Activated T-helper 1 cell treated with anti-CD3 and anti-CD28 coated beads, Interleukin-2, amount 50 U/mL, for 16 hours (primary cell): ENCODE measurements at regions not wholly inside any gene's neighbourhood (a gene's known extent, or its start where the extent isn't known, plus 50 kb on each side); places are given as distances from the start of the nearest gene placed in this dataset.

Source experiments
- DNase-seq, 2 donors: peaks; one replicate each; pipeline ENCODE4 v3.0.0-alpha.2; 2020; ENCODE audit warnings: low read depth in 1 of 2, low spot score in 1 of 2

GRCh38 chr7:130926001-130926691, 192.1 kb upstream of the KLF14 start:
- no peak for DNase-seq

GRCh38 chr7:130927062-130927461, 193.1 kb upstream of the KLF14 start:
- DNase-seq = no peak

- DNase-seq = no peak
These were observed 193.6 kb upstream of the KLF14 start for GRCh38 chr7:130927564-130927963.

GRCh38 chr7:130929896-130930659, 196.1 kb upstream of the KLF14 start:
- DNase-seq = no peak

DNA sequence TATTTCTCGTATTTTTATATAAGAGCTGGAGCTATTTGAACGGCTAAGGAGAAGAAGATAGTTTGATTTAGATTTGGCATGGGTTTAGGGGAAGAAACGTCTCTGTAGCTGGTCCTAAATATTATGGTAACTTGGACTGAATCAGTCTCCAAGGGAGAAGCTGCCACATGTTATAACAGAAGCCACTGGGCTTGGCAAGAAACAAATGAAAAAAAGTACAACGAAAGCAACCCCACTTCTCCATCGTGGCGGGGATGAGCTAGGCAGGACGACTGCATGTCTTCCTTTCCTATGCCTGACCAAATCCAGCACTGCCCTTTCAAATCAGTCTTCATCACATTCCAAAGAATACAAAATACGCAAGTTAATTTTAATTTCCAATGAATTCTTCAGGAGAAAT, 196.7 kb upstream of the KLF14 start:
- DNase-seq = no peak

DNA sequence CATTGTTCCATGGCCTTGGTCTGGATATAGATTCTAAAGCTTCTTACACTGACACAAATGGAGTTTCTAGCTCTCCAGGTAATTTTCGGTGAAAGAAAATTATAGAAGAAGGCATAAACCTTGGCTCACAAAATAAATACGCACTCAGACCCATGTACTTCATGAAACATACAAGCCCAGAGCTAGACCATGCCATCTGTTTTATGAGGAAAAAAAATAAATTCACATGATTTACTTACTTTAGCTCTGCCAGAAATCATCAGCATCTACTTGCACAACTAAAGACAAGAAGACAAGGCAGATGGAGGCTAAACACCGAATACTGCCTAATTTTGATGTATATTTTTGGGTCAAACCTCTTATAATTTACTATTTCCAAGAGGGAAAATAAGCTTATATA, 197.4 kb upstream of the KLF14 start:
- DNase-seq = no peak

GRCh38 chr7:130932088-130932487, 198.1 kb upstream of the KLF14 start:
- no peak for DNase-seq

GRCh38 chr7:130932667-130933432, 198.8 kb upstream of the KLF14 start:
- DNase-seq = no peak

- DNase-seq = no peak
These were observed 199.9 kb upstream of the KLF14 start for GRCh38 chr7:130933919-130934318.

DNA sequence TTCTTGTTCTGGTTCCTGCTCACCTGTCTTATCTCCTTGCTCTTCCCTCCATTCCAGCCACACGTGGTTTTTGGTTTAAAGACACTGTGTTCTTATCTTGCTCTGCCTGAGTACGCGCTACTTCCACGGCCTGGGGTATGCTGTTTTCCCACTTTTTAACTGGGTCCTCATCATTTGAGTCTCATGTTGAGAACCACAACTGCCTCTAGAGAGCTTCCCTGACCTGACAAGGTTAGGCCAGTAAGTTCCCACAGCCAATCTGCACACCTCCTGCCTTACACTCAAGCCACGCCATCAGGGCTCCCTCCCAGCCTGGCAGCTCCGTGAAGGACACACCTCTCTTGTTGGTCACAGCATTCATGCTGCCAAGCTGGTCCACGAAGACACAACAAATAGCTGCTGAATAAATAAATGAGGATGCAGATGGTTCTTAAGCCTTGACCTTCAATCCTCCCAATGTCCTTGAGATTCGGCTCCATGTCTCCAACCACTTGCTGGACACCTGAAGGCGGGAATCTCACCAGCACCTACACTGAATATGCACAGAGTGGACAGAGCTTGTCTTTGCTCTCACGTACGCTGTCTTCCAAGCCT, 201.7 kb upstream of the KLF14 start:
- DNase-seq = no peak

GRCh38 chr7:130936202-130936931, 202.4 kb upstream of the KLF14 start:
- no peak for DNase-seq

DNA sequence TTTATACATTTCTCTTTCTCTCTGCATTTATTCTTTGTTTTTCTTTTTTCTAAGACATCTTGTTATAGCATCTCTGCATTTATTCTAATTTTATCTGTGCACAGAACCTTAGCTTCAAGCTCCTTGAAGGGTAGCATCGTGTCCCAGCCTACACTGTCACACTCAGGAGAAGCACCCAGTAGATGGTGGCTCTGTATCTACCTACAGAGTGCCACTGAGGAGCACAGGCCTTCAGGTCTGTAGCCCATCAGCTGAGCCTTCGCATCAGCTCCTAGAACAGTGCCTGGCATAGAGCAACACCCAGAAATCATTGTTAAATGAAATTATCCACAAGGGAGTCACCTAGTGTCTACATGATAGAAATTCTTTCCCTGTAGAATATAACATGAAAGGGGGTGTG, 203.0 kb upstream of the KLF14 start:
- DNase-seq = no peak

DNA sequence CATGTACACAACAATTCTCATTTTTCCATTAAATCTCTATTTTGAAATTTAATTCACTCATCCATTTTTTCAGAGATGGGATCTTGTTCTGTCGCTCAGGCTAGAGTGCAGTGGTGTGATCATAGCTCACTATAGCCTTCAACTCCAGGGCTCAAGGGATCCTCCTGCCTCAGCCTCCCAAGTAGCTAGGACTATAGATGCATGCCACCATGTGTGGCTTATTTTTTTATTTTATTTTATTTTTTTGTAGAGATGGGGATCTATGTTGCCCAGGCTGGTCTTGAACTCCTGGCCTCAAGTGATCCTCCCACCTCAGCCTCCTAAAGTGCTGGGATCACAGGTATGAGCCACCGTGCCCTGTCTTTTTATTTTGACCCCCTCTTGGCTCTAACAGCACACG, 203.8 kb upstream of the KLF14 start:
- DNase-seq = no peak

DNA sequence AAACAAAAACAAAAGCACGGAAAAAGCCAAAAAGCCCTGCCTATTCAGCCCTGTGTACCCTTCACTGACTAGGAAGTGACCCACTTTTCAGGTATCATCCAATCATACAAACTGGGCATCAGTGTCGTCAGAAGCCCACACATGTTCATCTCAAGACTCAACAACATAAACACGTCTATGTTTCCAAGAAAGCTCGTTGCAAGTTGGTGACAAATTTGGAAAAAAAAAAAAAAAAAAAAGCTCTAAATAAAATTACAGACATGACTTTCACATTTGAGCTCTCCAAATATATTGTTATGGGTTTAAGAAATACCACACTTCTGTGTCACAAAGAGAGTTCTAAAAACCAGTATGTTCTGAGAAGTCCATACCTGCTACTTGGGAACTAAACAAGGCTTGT, 204.7 kb upstream of the KLF14 start:
- no peak for DNase-seq

DNA sequence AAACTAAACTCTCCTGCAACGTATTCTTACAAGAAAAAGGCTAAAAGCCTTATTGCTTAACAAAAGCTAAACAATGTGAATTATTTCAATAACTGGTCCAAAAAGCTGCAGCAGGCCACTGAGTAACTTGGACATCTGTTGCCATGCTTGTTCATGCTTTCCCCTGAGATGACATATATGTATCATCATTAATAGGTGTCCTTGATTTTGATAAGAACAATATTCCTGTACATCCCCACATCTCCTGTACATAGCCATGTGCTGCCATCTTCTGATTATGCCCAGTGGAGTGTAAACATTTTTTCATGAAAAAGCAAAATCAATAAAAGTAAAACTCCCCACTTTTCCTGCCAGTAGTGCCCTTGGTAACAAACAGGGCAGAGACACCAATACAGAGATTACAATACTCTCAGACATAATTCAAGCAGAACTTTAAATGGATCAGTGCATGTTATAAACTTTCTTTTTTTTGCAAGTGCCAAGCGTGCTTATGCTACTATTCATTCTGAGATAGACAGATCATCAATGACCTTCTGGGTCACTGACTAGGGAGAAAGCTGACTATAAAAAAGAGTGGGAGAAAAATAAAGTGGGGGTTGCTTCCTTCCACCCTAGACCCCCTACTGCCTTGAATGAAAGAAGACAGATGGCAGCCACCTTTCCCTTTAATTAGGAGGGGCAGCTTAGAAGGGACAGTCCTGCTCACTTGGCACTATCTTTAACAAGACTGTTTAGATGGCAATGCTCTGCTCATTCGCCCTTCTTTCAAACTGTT, 205.5 kb upstream of the KLF14 start:
- DNase-seq = no peak

GRCh38 chr7:130940326-130940725, 206.3 kb upstream of the KLF14 start:
- DNase-seq = no peak

DNA sequence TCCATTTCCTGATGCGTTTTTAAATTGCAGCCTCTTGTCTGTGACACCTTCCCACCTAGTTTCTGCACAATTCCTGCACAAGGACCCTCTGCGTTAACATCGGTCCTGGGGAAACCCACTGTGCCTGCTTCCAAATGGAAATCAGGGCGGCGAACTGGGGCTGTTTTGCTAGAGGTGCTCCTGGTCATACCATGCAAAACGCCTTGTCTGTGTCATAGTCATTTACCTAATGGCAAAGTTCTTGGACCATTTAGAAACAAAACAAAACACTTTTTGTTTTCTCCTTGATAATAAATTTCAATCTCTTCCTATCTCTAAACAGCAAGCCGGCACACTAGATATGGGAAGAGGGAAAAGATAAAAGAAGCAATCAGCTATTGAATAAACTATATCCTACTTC, 206.9 kb upstream of the KLF14 start:
- DNase-seq = no peak

DNA sequence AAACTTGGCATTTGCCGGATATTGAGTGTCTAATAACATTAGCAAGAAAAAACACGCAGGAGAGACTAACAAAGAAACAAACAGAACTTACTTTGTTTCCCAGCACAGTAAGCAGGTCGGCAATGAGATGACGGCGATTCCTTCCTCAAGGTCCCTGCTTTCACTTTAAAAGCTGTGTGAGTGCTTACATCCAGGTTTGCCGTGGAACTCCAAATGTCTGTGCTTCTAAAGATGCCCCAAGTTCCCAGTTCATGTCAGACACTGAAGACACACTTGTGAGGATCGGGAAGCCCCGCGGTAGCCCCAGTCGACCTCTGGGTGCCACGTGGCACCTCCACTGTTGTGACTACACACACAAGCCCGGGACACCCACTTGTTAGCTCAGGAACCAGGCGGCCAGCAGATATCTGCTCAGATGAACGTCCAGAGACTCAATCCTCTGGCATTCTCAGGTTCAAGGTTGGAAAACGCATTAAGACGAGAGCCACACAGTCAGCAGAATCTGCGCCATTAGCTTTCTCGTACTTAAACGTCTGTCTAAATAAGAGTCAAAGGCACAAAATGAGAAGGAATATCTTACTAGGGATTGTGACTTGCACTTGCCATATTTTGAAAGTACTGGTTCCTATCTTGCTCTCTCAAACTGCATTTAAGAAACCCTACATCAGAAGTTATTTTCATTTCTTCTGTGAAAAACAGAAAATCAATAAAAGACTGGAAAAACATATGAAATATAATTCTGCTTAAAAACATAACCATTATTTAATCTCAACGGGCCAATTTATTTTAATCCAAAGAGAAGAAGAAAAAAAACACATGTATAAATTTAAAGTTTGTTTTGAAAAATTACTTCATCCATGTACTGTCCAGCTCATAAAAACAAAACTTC, 207.6 kb upstream of the KLF14 start:
- no peak for DNase-seq

DNA sequence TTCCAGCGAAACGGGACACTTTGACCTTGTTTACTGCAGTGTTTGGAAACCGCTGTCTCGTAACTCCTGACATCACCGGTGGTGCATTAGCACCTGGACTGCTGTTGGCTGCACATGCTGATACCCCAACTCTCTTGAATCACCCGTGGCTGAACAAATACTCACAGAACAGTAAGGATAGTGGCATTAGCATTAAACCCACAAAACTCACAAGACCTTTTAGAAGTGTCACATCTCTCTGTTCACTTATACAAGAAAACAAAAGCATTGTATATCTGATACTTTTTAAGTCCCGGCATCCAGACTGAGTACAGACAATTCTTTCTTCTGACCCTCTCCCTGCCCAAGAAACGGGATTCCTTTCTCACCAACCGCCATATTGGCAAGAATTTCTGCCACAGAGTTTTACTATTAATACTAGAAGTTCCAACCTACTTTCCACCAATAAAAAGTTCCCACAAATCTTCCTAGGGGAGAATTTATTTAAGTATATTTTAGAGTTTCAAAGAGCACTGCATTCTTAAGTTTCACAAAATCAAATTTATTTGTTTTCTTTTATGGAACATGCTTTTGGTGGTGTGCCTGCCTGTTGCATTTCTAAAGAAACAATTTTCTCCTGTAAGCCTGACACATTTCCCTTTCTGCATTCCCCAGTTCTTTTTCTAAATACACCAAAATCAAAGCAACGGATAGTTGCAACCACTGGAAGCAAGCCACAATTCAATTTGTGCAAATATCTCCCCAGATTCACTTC, 208.4 kb upstream of the KLF14 start:
- DNase-seq = no peak
